ENCODE measurements at regions not wholly inside any gene's neighbourhood (a gene's known extent, or its start where the extent isn't known, plus 50 kb on each side); places are given as distances from the start of the nearest gene placed in this dataset.

DNA sequence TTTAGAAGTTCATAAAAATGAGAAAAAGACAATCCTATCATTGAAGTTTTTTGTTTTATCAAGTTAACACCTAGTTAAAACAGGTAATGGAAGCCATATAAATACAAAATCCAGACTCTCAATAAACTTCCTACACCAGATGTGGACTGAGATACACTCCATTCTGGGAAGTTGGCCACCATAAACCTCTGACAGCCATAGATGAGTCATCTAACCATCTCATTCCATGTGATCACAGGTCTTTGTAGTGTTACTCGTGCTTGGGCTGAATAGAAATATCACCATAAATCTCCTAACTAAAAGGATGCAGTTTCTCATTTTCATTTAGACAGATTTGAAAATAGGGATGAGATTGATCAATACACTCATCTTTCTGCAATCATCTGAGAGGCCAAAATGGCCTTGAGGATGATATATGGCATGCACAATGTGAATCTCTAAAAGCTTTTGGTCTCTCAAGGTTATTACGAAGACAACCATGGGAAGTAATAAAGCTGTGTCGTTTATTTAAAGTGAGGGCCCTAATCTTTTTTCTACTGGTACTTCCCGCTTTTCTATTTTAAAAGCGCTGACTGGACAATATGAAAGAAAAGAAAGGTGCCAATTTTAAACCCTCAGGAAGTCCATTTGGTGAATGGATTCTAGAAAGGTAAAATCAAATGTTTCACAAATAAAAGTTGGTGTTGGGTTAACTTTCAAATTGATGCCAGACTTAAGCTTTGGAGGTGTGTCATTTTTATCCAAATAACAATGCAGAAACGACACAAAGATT, 155.5 kb downstream of the POLR2M start:
- TF ChIP-seq, protein P1, sequence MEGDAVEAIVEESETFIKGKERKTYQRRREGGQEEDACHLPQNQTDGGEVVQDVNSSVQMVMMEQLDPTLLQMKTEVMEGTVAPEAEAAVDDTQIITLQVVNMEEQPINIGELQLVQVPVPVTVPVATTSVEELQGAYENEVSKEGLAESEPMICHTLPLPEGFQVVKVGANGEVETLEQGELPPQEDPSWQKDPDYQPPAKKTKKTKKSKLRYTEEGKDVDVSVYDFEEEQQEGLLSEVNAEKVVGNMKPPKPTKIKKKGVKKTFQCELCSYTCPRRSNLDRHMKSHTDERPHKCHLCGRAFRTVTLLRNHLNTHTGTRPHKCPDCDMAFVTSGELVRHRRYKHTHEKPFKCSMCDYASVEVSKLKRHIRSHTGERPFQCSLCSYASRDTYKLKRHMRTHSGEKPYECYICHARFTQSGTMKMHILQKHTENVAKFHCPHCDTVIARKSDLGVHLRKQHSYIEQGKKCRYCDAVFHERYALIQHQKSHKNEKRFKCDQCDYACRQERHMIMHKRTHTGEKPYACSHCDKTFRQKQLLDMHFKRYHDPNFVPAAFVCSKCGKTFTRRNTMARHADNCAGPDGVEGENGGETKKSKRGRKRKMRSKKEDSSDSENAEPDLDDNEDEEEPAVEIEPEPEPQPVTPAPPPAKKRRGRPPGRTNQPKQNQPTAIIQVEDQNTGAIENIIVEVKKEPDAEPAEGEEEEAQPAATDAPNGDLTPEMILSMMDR (conservative IDR thresholded peaks at IDR 0.05; ENCODE audit: low read depth, low read length) = no peak
- DNase-seq (ENCODE audit: low read depth) = peak; percentile 20
- no peak overlapping the region for H3K4me3 ChIP-seq (ENCODE audit: low read length)

DNA sequence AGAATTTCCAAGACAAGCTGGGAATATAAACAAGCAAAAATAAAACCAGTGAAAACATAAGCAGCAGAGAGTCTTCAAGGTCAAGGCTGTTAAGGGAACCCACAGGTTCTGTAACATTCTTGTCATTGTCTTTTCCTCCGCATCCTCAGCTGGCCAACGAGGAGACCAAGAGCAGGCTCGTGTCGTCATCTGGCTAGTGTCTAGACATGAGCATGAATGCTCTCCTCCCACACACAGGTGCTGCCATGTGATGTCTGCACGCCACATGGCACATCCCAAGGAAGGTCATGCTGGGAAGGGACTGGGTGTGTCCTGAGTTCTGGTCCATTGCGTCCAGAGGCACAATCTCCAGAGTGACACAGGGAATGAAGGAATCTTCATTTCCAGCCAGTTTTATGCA, 156.2 kb downstream of the POLR2M start:
- TF ChIP-seq, protein P1 (conservative IDR thresholded peaks at IDR 0.05; ENCODE audit: low read depth, low read length) = no peak
- no peak overlapping the region for H3K4me3 ChIP-seq (ENCODE audit: low read length)
- no peak for DNase-seq (ENCODE audit: low read depth)

DNA sequence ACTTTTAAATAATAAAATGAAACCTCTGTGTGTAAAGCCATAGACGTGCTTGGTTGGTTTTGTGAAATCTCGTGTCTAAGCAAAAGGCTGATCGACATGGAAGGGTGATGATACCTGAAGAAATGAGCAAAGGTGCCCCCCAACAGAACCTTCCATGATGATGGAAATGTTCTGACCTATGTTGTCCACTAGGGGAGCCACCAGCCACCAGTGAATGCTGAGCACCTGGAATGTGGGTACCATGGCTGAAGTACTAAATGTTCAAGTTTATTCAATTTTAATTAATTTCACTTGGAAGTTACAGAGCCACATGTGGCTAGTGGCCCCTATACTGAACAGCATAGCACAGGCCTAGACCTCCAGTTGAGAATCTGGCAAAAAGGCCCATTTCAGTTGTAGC, 158.8 kb downstream of the POLR2M start:
- no peak overlapping the region for H3K4me3 ChIP-seq (ENCODE audit: low read length)
- TF ChIP-seq, protein P1 (conservative IDR thresholded peaks at IDR 0.05; ENCODE audit: low read depth, low read length) = peak; percentile 53
- DNase-seq (ENCODE audit: low read depth) = no peak

DNA sequence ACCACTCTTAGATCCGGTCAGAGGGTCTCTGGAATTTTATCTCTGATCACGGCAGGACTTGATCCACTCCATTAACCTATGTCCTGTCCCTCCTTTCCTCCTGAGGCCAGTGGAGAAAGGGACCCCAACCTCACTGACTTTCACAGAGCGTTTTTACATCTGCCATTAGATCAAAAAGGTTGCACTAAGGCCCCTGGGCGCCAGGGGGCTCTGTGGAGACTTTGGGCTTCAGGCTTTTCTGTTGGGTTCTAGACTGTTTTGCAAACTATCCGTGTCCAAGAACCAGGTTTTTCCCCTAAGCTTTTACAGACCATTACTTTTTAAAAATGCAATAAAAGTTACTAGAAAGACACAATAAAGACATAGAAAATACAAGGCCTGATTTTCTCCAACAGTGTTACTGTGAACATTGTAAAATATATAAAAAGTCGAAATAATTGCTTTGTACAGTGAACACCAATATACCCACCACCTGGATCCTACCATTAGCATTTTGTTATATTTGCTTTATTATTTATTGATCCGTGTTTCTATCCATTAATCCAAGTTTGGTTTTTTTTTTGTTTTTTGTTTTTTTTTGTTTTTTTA, 159.7 kb downstream of the POLR2M start:
- no peak overlapping the region for H3K4me3 ChIP-seq (ENCODE audit: low read length)
- TF ChIP-seq, protein P1 (conservative IDR thresholded peaks at IDR 0.05; ENCODE audit: low read depth, low read length) = peak; percentile 93
- DNase-seq (ENCODE audit: low read depth) = no peak

DNA sequence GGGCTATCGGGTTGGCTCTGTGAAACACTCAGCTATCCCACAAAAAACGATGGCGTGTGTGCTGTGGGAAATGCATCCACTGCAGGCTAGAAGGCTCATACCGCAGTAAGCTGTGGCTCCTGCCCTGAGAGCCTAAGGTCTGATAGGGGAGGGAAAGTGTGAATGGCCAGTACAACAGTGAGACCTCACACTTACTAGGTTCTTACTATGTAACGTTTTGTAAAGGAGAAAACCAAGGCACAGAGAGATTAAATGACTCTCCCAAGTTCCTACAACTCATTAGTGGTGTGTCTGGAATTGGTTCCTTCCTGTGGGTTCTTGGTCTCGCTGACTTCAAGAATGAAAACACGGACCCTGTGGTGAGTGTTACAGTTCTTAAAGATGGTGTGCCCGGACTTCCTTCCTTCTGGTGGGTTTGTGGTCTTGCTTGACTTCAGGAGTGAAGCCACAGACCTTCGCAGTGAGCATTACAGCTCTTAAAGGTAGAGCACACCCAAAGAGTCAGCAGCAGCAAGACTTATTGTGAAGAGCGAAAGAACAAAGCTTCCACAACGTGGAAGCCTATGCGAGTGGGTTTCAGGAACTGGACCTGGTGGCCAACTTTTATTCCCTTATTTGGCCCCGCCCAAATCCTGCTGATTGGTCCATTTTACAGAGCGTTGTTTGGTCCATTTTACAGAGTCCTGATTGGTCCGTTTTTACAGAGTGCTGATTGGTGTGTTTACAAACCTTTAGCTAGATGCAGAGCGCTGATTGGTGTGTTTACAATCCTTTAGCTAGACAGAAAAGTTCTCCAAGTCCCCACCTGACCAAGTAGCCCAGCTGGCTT, 161.7 kb downstream of the POLR2M start:
- DNase-seq (ENCODE audit: low read depth) = no peak
- TF ChIP-seq, protein P1 (conservative IDR thresholded peaks at IDR 0.05; ENCODE audit: low read depth, low read length) = no peak

DNA sequence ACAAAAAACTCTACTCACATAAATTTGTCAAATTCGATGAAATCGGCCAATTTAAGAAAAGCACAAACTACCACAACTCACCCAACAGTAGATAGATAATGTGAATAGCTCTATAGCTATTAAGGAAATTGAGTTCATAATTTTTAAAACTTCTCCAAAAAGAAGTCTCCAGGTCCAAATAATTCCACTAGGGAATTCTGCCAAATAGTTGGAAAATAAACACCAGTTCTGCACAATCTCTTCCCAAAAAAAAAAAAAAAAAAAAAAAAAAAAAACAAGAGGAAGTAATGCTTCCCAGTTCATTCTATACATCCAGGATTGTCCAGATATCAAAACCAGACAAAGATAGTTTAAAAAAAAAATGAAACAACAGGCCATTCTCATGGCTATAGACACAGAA, 164.2 kb downstream of the POLR2M start:
- TF ChIP-seq, protein P1 (conservative IDR thresholded peaks at IDR 0.05; ENCODE audit: low read depth, low read length) = no peak
- H3K4me3 ChIP-seq (ENCODE audit: low read length) = no peak overlapping the region
- DNase-seq (ENCODE audit: low read depth) = no peak

More for the DNA sequence above, 161.7 kb downstream of the POLR2M start:
- no peak overlapping the region for H3K4me3 ChIP-seq (ENCODE audit: low read length)
